ENCODE measurements at regions not wholly inside any gene's neighbourhood (a gene's known extent, or its start where the extent isn't known, plus 50 kb on each side); places are given as distances from the start of the nearest gene placed in this dataset.
A peak's percentile ranks its signal among the peaks of the same experiment; 100 is the strongest.
"Not testable (repeated sequence)": the region's sequence is repeated elsewhere in the genome, so short reads cannot be mapped to it uniquely, and the experiment has no call there.

GRCh38 chr6:85923013-85923430 lies 280.3 kb upstream of the SYNCRIP start:
- peak; percentile 56 for DNase-seq

- no peak for DNase-seq
Measured at GRCh38 chr6:85920782-85921181, 278.1 kb upstream of the SYNCRIP start.

- DNase-seq: no peak
Measured at GRCh38 chr6:85917522-85917921, 274.8 kb upstream of the SYNCRIP start.

GRCh38 chr6:85913001-85913400 lies 270.3 kb upstream of the SYNCRIP start:
- DNase-seq: no peak

- no peak for DNase-seq
Measured at GRCh38 chr6:85912582-85912981, 269.9 kb upstream of the SYNCRIP start.

- no peak for DNase-seq
Measured at GRCh38 chr6:85911067-85911466, 268.4 kb upstream of the SYNCRIP start.

GRCh38 chr6:85908120-85908519 lies 265.4 kb upstream of the SYNCRIP start:
- DNase-seq: not testable (repeated sequence)

GRCh38 chr6:85892346-85892745 lies 249.7 kb upstream of the SYNCRIP start:
- DNase-seq: no peak

- DNase-seq: no peak
Measured at GRCh38 chr6:85887461-85887860, 244.8 kb upstream of the SYNCRIP start.

- no peak for DNase-seq
Measured at GRCh38 chr6:85868685-85869084, 226.0 kb upstream of the SYNCRIP start.

- DNase-seq: no peak
Measured at GRCh38 chr6:85867595-85867994, 224.9 kb upstream of the SYNCRIP start.

- no peak for DNase-seq
Measured at GRCh38 chr6:85866758-85867401, 224.2 kb upstream of the SYNCRIP start.

- no peak for DNase-seq
Measured at GRCh38 chr6:85866370-85866730, 223.7 kb upstream of the SYNCRIP start.

GRCh38 chr6:85865420-85866369 lies 223.0 kb upstream of the SYNCRIP start:
- DNase-seq: no peak

GRCh38 chr6:85864453-85865401 lies 222.0 kb upstream of the SYNCRIP start:
- DNase-seq: no peak

GRCh38 chr6:85856235-85856634 lies 213.5 kb upstream of the SYNCRIP start:
- DNase-seq: no peak

- DNase-seq: not testable (repeated sequence)
Measured at GRCh38 chr6:85838351-85839119, 195.8 kb upstream of the SYNCRIP start.

GRCh38 chr6:85828973-85829372 lies 186.3 kb upstream of the SYNCRIP start:
- DNase-seq: no peak

- DNase-seq: no peak
Measured at GRCh38 chr6:85826997-85827396, 184.3 kb upstream of the SYNCRIP start.

GRCh38 chr6:85824329-85824728 lies 181.6 kb upstream of the SYNCRIP start:
- no peak for DNase-seq

GRCh38 chr6:85810558-85810957 lies 167.9 kb upstream of the SYNCRIP start:
- DNase-seq: no peak

GRCh38 chr6:85803721-85804120 lies 161.0 kb upstream of the SYNCRIP start:
- DNase-seq: no peak
